Muscle layer of duodenum (tissue), 2 donors: ENCODE measurements at regions not wholly inside any gene's neighbourhood (a gene's known extent, or its start where the extent isn't known, plus 50 kb on each side); places are given as distances from the start of the nearest gene placed in this dataset.

Experiments
- H3K27ac ChIP-seq: one replicate; pipeline ENCODE4 v1.7.0; 2013; ENCODE audit warnings: mild to moderate bottlenecking, low read length
- H3K27me3 ChIP-seq: one replicate; pipeline ENCODE4 v1.7.0; 2013; ENCODE audit warnings: low read depth, mild to moderate bottlenecking, control low read depth, low read length
- H3K36me3 ChIP-seq, 2 donors: one replicate each; pipeline ENCODE4 v1.7.0; 2013; ENCODE audit warnings: low read length in 2 of 2, control low read depth in 1 of 2, mild to moderate bottlenecking in 1 of 2; ENCODE audit not compliant: insufficient read depth in 2 of 2, control insufficient read depth in 1 of 2
- H3K4me1 ChIP-seq, 2 donors: one replicate each; pipeline ENCODE4 v1.7.0; 2013; ENCODE audit warnings: low read length in 2 of 2, mild to moderate bottlenecking in 2 of 2, control low read depth in 1 of 2, moderate library complexity in 1 of 2; ENCODE audit not compliant: insufficient read depth in 2 of 2, control insufficient read depth in 1 of 2
- H3K4me3 ChIP-seq, 2 donors: one replicate each; pipeline ENCODE4 v1.7.0; 2013; ENCODE audit warnings: low read length in 2 of 2, low read depth in 1 of 2, mild to moderate bottlenecking in 1 of 2
- H3K9me3 ChIP-seq, 2 donors: one replicate each; pipeline ENCODE4 v1.7.0; 2013; ENCODE audit warnings: low read length in 2 of 2, control low read depth in 1 of 2, mild to moderate bottlenecking in 1 of 2; ENCODE audit not compliant: control insufficient read depth in 1 of 2
- donor health status: healthy.

- no peaks in the 10 kb centered on the region for H3K36me3 ChIP-seq
- H3K9me3 ChIP-seq, result no peaks in the 10 kb centered on the region
- H3K27ac ChIP-seq, result no peak overlapping the region
- no peaks in the 10 kb centered on the region for H3K4me1 ChIP-seq
- H3K27me3 ChIP-seq, result no peaks in the 10 kb centered on the region
- H3K4me3 ChIP-seq, result no peak overlapping the region
These were observed 55.5 kb downstream of the INHBB start for GRCh38 chr2:120401275-120402066.

GRCh38 chr2:120402067-120402433 is 56.1 kb downstream of the INHBB start:
- H3K4me3 ChIP-seq, result no peak overlapping the region
- no peaks in the 10 kb centered on the region for H3K4me1 ChIP-seq
- H3K27ac ChIP-seq, result no peak overlapping the region
- H3K9me3 ChIP-seq, result no peaks in the 10 kb centered on the region
- no peaks in the 10 kb centered on the region for H3K27me3 ChIP-seq
- H3K36me3 ChIP-seq, result no peaks in the 10 kb centered on the region

- Histone ChIP-seq H3K4me1 (no peaks in the 10 kb centered on the region), H3K4me3 (no peak overlapping the region), H3K27ac (no peak overlapping the region), H3K27me3 (no peaks in the 10 kb centered on the region), H3K9me3 (no peaks in the 10 kb centered on the region), H3K36me3 (no peaks in the 10 kb centered on the region)
These were observed 56.6 kb downstream of the INHBB start for GRCh38 chr2:120402508-120402907.

GRCh38 chr2:120403261-120403660 is 57.3 kb downstream of the INHBB start:
- Histone ChIP-seq H3K4me1 (no peaks in the 10 kb centered on the region), H3K27ac (no peak overlapping the region), H3K9me3 (no peaks in the 10 kb centered on the region), H3K27me3 (no peaks in the 10 kb centered on the region), H3K36me3 (no peaks in the 10 kb centered on the region), H3K4me3 (no peak overlapping the region)

GRCh38 chr2:120403676-120404075 is 57.7 kb downstream of the INHBB start:
- Histone ChIP-seq H3K27ac (no peak overlapping the region), H3K4me3 (no peak overlapping the region), H3K9me3 (no peaks in the 10 kb centered on the region), H3K27me3 (no peaks in the 10 kb centered on the region), H3K36me3 (no peaks in the 10 kb centered on the region), H3K4me1 (no peaks in the 10 kb centered on the region)

GRCh38 chr2:120404274-120404673 is 58.3 kb downstream of the INHBB start:
- no peak overlapping the region for H3K27ac ChIP-seq
- H3K4me3 ChIP-seq, result no peak overlapping the region
- no peaks in the 10 kb centered on the region for H3K4me1 ChIP-seq
- no peaks in the 10 kb centered on the region for H3K27me3 ChIP-seq
- H3K36me3 ChIP-seq, result no peaks in the 10 kb centered on the region
- no peaks in the 10 kb centered on the region for H3K9me3 ChIP-seq

- Histone ChIP-seq H3K4me3 (no peak overlapping the region), H3K27me3 (no peaks in the 10 kb centered on the region), H3K36me3 (no peaks in the 10 kb centered on the region), H3K4me1 (no peaks in the 10 kb centered on the region), H3K9me3 (peaks cover 5 to 6% of the 10 kb centered on the region in 2 donors), H3K27ac (no peak overlapping the region)
These were observed 59.2 kb downstream of the INHBB start for GRCh38 chr2:120404941-120405758.

- no peaks in the 10 kb centered on the region for H3K36me3 ChIP-seq
- H3K9me3 ChIP-seq, result peaks cover 5 to 7% of the 10 kb centered on the region in 2 donors
- H3K4me3 ChIP-seq, result no peak overlapping the region
- H3K27me3 ChIP-seq, result no peaks in the 10 kb centered on the region
- no peaks in the 10 kb centered on the region for H3K4me1 ChIP-seq
- H3K27ac ChIP-seq, result no peak overlapping the region
These were observed 59.8 kb downstream of the INHBB start for GRCh38 chr2:120405759-120406099.

- no peaks in the 10 kb centered on the region for H3K4me1 ChIP-seq
- no peak overlapping the region for H3K4me3 ChIP-seq
- no peaks in the 10 kb centered on the region for H3K36me3 ChIP-seq
- no peak overlapping the region for H3K27ac ChIP-seq
- no peaks in the 10 kb centered on the region for H3K27me3 ChIP-seq
- peaks cover 5 to 11% of the 10 kb centered on the region in 2 donors for H3K9me3 ChIP-seq
These were observed 60.6 kb downstream of the INHBB start for GRCh38 chr2:120406566-120406965.

- no peaks in the 10 kb centered on the region for H3K4me1 ChIP-seq
- H3K27ac ChIP-seq, result no peak overlapping the region
- peaks cover 5 to 18% of the 10 kb centered on the region in 2 donors for H3K9me3 ChIP-seq
- H3K4me3 ChIP-seq, result no peak overlapping the region
- no peaks in the 10 kb centered on the region for H3K27me3 ChIP-seq
- H3K36me3 ChIP-seq, result no peaks in the 10 kb centered on the region
These were observed 64.6 kb downstream of the INHBB start for GRCh38 chr2:120410487-120410886.

GRCh38 chr2:120415060-120415459 is 69.1 kb downstream of the INHBB start:
- Histone ChIP-seq H3K27ac (no peak overlapping the region), H3K27me3 (no peaks in the 10 kb centered on the region), H3K4me1 (no peaks in the 10 kb centered on the region), H3K4me3 (no peak overlapping the region), H3K36me3 (no peaks in the 10 kb centered on the region), H3K9me3 (peaks cover 1 to 13% of the 10 kb centered on the region in 2 donors)
